Retina (tissue), 1 donor: ENCODE measurements at regions not wholly inside any gene's neighbourhood (a gene's known extent, or its start where the extent isn't known, plus 50 kb on each side); places are given as distances from the start of the nearest gene placed in this dataset.
"Not testable (repeated sequence)": the region's sequence is repeated elsewhere in the genome, so short reads cannot be mapped to it uniquely, and the experiment has no call there.

Experiments
- DNase-seq: peaks from one replicate; pipeline ENCODE4 v3.0.0-alpha.2; 2016

- no peak for DNase-seq
Measured at GRCh38 chr10:124159153-124159552, 65.8 kb upstream of the CHST15 start.

DNA sequence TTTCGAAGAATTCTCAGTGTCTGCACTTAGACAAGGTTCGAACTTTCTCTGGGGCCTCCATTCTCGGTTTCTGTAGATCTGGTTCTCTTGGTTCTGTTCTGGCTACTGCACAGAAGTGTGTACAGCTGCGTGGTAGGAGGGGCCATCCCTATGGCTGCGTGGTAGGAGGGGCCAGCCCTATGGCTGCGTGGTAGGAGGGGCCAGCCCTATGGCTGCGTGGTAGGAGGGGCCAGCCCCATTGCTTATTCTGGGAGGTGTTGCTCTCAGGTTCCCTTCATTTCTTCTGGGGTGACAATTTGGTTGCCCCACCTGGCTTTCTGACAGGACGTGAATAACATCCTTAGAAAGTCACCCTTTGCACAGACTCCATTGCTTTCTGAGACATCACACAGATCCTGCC is 65.2 kb upstream of the CHST15 start:
- DNase-seq = no peak

DNA sequence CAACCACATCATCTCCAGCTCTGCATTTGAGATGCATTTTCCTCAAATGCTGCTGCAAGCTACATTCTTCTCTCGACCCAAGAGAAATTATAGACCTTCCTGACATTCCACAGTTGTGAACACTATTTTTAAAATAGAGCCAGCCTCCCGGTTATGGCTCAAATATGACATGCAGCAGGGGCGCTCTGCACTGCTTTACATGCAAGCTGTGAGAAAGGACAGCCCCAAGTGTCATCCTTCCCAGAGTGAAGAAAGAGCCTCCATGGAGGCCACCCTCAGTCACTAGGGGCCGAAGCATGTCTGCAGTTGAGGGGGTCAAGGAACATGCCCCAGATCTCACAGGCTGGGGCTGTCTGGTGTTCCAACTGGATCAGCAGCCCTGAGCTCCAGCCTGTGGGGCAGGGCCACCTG is 63.9 kb upstream of the CHST15 start:
- DNase-seq = no peak

- no peak for DNase-seq
Measured at GRCh38 chr10:124156524-124157260, 63.3 kb upstream of the CHST15 start.

GRCh38 chr10:124155781-124156435 is 62.5 kb upstream of the CHST15 start:
- DNase-seq = no peak

GRCh38 chr10:124153023-124153826 is 59.8 kb upstream of the CHST15 start:
- DNase-seq = no peak

- DNase-seq = no peak
Measured at GRCh38 chr10:124152139-124153022, 59.0 kb upstream of the CHST15 start.

DNA sequence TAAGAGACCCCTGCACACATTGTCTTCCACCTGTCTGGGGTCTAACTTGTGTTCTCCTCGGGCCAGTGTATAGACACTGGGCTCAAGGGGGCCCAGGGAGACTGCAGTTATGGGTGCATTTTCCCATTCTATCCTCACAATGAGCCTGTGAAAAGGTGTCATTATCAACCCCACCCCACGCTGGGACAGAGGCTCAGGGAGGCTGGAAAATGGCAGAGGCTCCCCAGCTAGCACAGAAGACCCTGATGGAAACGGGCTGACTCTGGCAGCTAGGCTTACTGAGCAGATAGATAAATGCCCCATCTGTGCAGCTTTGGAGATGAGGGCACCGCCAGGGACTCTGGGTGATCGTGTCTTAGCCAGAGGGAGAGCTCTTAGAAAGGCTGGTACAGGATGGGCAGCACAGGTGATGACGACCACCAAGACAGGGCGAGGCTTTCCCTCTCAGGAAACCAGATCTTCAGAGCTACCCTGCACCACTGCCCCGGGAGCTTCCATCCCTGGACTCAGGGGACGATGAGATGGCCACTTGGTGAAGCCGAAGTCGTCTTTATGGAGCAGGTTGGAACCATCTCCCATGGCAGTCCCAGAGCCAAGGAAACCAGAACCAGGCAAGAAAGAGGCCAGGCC is 58.2 kb upstream of the CHST15 start:
- no peak for DNase-seq

- no peak for DNase-seq
Measured at GRCh38 chr10:124150807-124151417, 57.5 kb upstream of the CHST15 start.

GRCh38 chr10:124150189-124150806 is 56.9 kb upstream of the CHST15 start:
- no peak for DNase-seq

DNA sequence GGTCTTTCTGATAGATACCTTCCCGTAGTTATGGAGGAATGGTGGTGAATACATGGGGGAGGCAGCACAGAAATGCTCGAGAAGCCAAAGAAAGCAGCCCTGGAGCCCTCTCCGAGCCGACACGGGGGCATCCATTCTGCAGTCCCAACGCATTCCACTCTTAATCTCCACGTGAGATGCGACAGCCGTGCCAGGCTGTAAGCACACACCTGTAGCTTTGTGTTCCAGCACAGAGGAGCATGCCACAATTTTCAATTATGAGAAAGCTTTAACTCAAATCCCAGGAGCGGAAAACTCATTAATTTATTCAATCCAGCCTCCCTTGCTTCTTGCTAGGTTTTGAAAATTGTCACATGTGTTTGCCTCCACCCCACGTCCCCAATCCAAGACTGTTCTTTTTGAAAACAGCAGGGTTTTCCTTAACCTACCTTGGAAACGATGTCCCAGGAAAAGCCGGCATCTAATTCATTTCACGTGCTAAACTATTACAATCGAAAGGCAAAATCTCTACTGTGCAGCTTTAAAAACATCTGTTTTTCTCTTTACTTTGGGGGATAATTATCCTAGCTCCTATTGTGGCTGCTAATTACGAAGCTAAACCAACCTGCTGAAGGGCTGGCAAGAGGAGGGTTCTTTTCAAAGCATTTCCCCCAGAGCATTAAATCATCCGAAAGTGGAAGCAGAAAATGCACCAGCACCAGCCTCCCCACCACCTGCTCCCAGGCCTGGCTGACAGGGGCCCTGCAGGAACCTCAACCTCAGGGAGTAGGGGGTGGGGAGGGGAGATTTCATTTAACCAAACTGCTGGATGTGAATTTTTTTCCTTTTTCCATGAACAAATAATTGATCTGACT is 56.0 kb upstream of the CHST15 start:
- DNase-seq = no peak

GRCh38 chr10:124148509-124149188 is 55.3 kb upstream of the CHST15 start:
- DNase-seq = not testable (repeated sequence)

- no peak for DNase-seq
Measured at GRCh38 chr10:124146483-124146882, 53.1 kb upstream of the CHST15 start.

DNA sequence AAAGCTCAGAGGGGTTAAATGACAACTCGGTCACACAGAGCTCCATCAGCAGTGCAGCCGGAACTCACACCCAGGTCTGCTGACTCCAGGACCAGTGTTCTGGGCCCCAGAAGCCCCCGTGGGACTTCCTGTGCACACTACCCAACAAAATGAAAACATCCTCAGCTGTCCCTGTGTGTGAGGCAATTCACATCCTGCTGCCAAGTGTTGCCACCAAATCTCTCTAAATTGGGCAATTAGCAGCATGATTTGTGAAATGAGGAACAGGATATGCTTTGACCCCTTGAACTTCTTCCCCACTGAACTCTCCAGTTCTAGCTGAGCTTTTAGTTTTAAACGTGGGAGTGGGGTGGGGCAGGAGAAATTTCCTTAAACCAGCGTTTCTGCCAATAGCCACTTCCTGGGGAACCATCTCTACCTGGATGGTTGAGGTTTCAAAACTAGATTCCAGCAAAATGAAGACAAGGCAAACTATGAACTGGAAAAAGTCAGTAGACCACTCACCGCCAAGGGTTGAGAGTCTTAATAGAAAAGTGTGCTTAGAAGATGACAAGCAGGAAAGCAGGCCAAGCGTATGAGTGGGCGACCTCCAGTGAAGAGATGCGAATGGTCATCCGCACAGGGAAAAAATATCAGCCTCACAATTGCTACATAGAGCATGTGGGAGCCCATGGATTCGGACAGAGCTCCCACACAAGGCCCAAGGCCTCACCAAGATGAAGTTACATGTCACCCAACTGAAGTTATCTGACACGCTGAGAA is 51.9 kb upstream of the CHST15 start:
- no peak for DNase-seq

DNA sequence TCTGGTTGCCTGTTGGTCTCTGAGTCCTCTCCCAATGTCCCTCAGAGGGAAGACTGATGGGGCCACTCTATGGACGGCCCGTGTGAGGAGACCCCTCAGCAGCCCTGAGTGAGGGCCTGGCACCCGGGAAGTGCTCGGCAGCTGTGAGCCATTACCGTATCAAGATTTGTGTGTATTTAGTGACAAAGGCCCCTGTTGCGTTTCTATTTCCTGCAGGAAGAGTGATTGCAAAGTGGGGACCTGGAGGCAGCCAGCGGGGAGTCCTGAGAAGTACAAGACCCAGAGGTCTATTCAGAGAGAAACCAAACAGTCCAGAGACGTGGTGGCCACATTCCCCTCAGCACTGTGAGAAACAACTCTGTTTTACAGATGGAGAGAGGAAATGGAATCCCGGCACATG is 51.1 kb upstream of the CHST15 start:
- no peak for DNase-seq

DNA sequence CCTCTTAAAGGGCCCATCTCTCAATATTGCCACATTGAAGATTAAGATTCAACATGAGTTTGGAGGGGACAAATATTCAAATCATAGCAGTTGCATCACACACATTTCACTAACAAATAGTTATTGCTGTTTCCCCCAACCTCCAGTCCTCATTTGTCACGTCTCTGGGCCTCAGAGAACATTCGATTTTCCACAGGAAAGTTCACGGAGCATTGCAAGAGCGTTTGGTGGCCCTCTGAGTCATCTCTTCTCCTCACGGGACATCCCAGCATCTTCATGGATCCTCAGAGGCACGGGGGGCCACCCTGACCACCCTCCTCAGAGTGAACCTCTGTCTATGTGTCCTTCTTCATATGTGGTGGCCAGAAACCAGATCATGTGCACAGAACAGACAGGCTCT is 50.3 kb upstream of the CHST15 start:
- no peak for DNase-seq
